ENCODE measurements at regions not wholly inside any gene's neighbourhood (a gene's known extent, or its start where the extent isn't known, plus 50 kb on each side); places are given as distances from the start of the nearest gene placed in this dataset.
"Not testable (repeated sequence)": the region's sequence is repeated elsewhere in the genome, so short reads cannot be mapped to it uniquely, and the experiment has no call there.

GRCh38 chr20:26324177-26324576 lies 627.5 kb upstream of the ZNF337 start:
- no peak for TF ChIP-seq CTCF (IDR thresholded peaks at IDR 0.05; ENCODE audit: control extremely low read depth, extremely low read depth)
- 79 to 86% methylated on average over 5 of the region's 5 CpGs for WGBS, 2 donors
- Histone ChIP-seq H3K9ac (ENCODE audit: insufficient read depth in 1 of 2, low read length in 2 of 2) (no peak overlapping the region), H3K4me3 (no peak overlapping the region), H3K36me3 (ENCODE audit: control insufficient read depth in 4 of 4, insufficient read depth in 4 of 4, low read length in 4 of 4) (no peaks in the 10 kb centered on the region), H3K9me3 (ENCODE audit: control insufficient read depth in 4 of 4, insufficient read depth in 3 of 4, low read length in 3 of 4) (no peaks in the 10 kb centered on the region), H3K27ac (ENCODE audit: low read depth in 1 of 2, low read length in 1 of 2) (no peak overlapping the region), H3K4me1 (ENCODE audit: control insufficient read depth in 5 of 5, insufficient read depth in 5 of 5, low read length in 5 of 5) (no peaks in the 10 kb centered on the region), H3K27me3 (ENCODE audit: control insufficient read depth in 3 of 3, insufficient read depth in 3 of 3, low read length in 2 of 3) (no peaks in the 10 kb centered on the region)
- ATAC-seq (ENCODE audit: insufficient read depth, low FRiP score) (no peak), DNase-seq (no peak)

GRCh38 chr20:26315054-26315453 lies 618.4 kb upstream of the ZNF337 start:
- 83 to 86% methylated on average over 6 of the region's 6 CpGs for WGBS, 2 donors
- no peak for DNase-seq
- no peak overlapping the region for H3K9ac ChIP-seq (ENCODE audit: insufficient read depth in 1 of 2, low read length in 2 of 2)
- no peaks in the 10 kb centered on the region for H3K4me1 ChIP-seq (ENCODE audit: control insufficient read depth in 5 of 5, insufficient read depth in 5 of 5, low read length in 5 of 5)
- H3K27me3 ChIP-seq (ENCODE audit: control insufficient read depth in 3 of 3, insufficient read depth in 3 of 3, low read length in 2 of 3), result no peaks in the 10 kb centered on the region
- no peak overlapping the region for H3K4me3 ChIP-seq
- H3K36me3 ChIP-seq (ENCODE audit: control insufficient read depth in 4 of 4, insufficient read depth in 4 of 4, low read length in 4 of 4), result no peaks in the 10 kb centered on the region
- ATAC-seq (ENCODE audit: insufficient read depth, low FRiP score), result no peak
- no peaks in the 10 kb centered on the region for H3K9me3 ChIP-seq (ENCODE audit: control insufficient read depth in 4 of 4, insufficient read depth in 3 of 4, low read length in 3 of 4)
- no peak overlapping the region for H3K27ac ChIP-seq (ENCODE audit: low read depth in 1 of 2, low read length in 1 of 2)
- no peak for TF ChIP-seq CTCF (IDR thresholded peaks at IDR 0.05; ENCODE audit: control extremely low read depth, extremely low read depth)

- H3K9ac ChIP-seq (ENCODE audit: insufficient read depth in 1 of 2, low read length in 2 of 2); H3K4me1 ChIP-seq (ENCODE audit: control insufficient read depth in 5 of 5, insufficient read depth in 5 of 5, low read length in 5 of 5); H3K4me3 ChIP-seq; H3K9me3 ChIP-seq (ENCODE audit: control insufficient read depth in 4 of 4, insufficient read depth in 3 of 4, low read length in 3 of 4); ATAC-seq (ENCODE audit: insufficient read depth, low FRiP score); H3K27ac ChIP-seq (ENCODE audit: low read depth in 1 of 2, low read length in 1 of 2); H3K27me3 ChIP-seq (ENCODE audit: control insufficient read depth in 3 of 3, insufficient read depth in 3 of 3, low read length in 2 of 3); DNase-seq; H3K36me3 ChIP-seq (ENCODE audit: control insufficient read depth in 4 of 4, insufficient read depth in 4 of 4, low read length in 4 of 4): not testable (repeated sequence)
- 77 to 92% methylated on average over 3 of the region's 3 CpGs for WGBS, 2 donors
These were observed 613.1 kb upstream of the ZNF337 start for GRCh38 chr20:26309720-26310119.

- Histone ChIP-seq H3K36me3 (ENCODE audit: control insufficient read depth in 4 of 4, insufficient read depth in 4 of 4, low read length in 4 of 4) (no peaks in the 10 kb centered on the region), H3K4me1 (ENCODE audit: control insufficient read depth in 5 of 5, insufficient read depth in 5 of 5, low read length in 5 of 5) (no peaks in the 10 kb centered on the region), H3K4me3 (no peak overlapping the region), H3K27me3 (ENCODE audit: control insufficient read depth in 3 of 3, insufficient read depth in 3 of 3, low read length in 2 of 3) (no peaks in the 10 kb centered on the region), H3K27ac (ENCODE audit: low read depth in 1 of 2, low read length in 1 of 2) (no peak overlapping the region), H3K9me3 (ENCODE audit: control insufficient read depth in 4 of 4, insufficient read depth in 3 of 4, low read length in 3 of 4) (no peaks in the 10 kb centered on the region), H3K9ac (ENCODE audit: insufficient read depth in 1 of 2, low read length in 2 of 2) (no peak overlapping the region)
- DNase-seq, result no peak
- 72 to 81% methylated on average over 2 of the region's 2 CpGs for WGBS, 2 donors
- TF ChIP-seq CTCF (IDR thresholded peaks at IDR 0.05; ENCODE audit: control extremely low read depth, extremely low read depth), result no peak
- no peak for ATAC-seq (ENCODE audit: insufficient read depth, low FRiP score)
These were observed 612.3 kb upstream of the ZNF337 start for GRCh38 chr20:26308961-26309360.
